HepG2 (cell line): ENCODE measurements at regions not wholly inside any gene's neighbourhood (a gene's known extent, or its start where the extent isn't known, plus 50 kb on each side); places are given as distances from the start of the nearest gene placed in this dataset.

Experiments used
- ATAC-seq: fragments of 200-7000 bp; cut with Tn5 transposase; 3 replicates; pipeline ENCODE4 v1.9.1; 2020; ENCODE audit warnings: mild to moderate bottlenecking, moderate library complexity
- BruUV-seq: library from RNA; stranded (reverse); fragments of 400-500 nt; replicated peaks from 2 replicates; lab custom pipeline; 2021; lab: Mats Ljungman, UMichigan
- CTCF ChIA-PET: fragments of 300-600 bp; formaldehyde crosslinking; extraction: SDS; loops from one replicate; lab custom pipeline; 2021; ENCODE audit warnings: low total read pairs, inconsistent platforms, low intra/inter-chr PET ratio; lab: Yijun Ruan, JAX
- POLR2A ChIA-PET: fragments of 350-600 bp; sonication (Branson Sonifier 250); formaldehyde crosslinking; loops from one replicate; lab custom pipeline; 2020; ENCODE audit warnings: antibody characterized with exemption, inconsistent platforms; lab: Yijun Ruan, JAX
- DNase-seq: peaks from one replicate; pipeline ENCODE4 v3.0.0-alpha.2; 2015; ENCODE audit warnings: low spot score
- FAIRE-seq: peaks from 3 replicates; lab custom pipeline; 2011; peaks lifted over from hg19 to GRCh38; lab: Jason Lieb, UNC
- H2AFZ ChIP-seq: one replicate; pipeline ENCODE4 v1.6.1; 2011; ENCODE audit warnings: low read length, inconsistent platforms
- H3K27ac ChIP-seq: fragments of 300-600 bp; 3 replicates; pipeline ENCODE4 v1.8.0; 2011; ENCODE audit warnings: mixed run types, mild to moderate bottlenecking, mixed read lengths, low read length, inconsistent platforms; ENCODE audit not compliant: insufficient read depth; ENCODE audit errors: extremely low read length
- H3K27me3 ChIP-seq, 2 experiments: fragments of 200-600 bp in 1 of 2; 2 replicates in 1 of 2; 3 replicates in 1 of 2; pipeline versions ENCODE4 v1.6.0 to v1.8.0; 2011; ENCODE audit warnings: low read length in 2 of 2, mild to moderate bottlenecking in 2 of 2, moderate library complexity in 2 of 2, inconsistent platforms in 1 of 2; ENCODE audit not compliant: insufficient read depth in 2 of 2, control insufficient read depth in 1 of 2
- H3K36me3 ChIP-seq, 2 experiments: fragments of 200-600 bp in 1 of 2; replicated peaks in 1 of 2; 2 replicates in 1 of 2; 3 replicates in 1 of 2; pipeline versions ENCODE4 v1.5.1 to v1.8.0; 2011; ENCODE audit warnings: low read length in 2 of 2, inconsistent platforms in 1 of 2; ENCODE audit not compliant: insufficient read depth in 2 of 2, control insufficient read depth in 1 of 2
- H3K4me1 ChIP-seq: 2 replicates; pipeline ENCODE4 v1.5.1; 2012; ENCODE audit warnings: low read length, inconsistent platforms; ENCODE audit not compliant: insufficient read depth
- H3K4me2 ChIP-seq: 2 replicates; pipeline ENCODE4 v1.6.0; 2011; ENCODE audit warnings: low read depth, low read length, inconsistent platforms
- H3K4me3 ChIP-seq, 3 experiments: fragments of 200-600 bp in 1 of 3; sonication (generic), shearing (Covaris generic) in 1 of 3; replicated peaks in 1 of 3; 2 replicates each; pipeline ENCODE4 v1.5.1; 2011 to 2016; ENCODE audit warnings: low read length in 3 of 3, inconsistent platforms in 2 of 3, low read depth in 2 of 3, mild to moderate bottlenecking in 2 of 3, control low read depth in 1 of 3, mixed read lengths in 1 of 3; ENCODE audit not compliant: insufficient read depth in 1 of 3
- H3K79me2 ChIP-seq: one replicate; pipeline ENCODE4 v1.6.1; 2011; ENCODE audit warnings: low read length, inconsistent platforms; ENCODE audit not compliant: insufficient read depth
- H3K9ac ChIP-seq: 2 replicates; pipeline ENCODE4 v1.6.0; 2011; ENCODE audit warnings: mild to moderate bottlenecking, low read depth, low read length, inconsistent platforms; ENCODE audit not compliant: insufficient read depth
- H3K9me3 ChIP-seq: 2 replicates; pipeline ENCODE4 v1.5.1; 2012; ENCODE audit warnings: mild to moderate bottlenecking, low read length
- H4K20me1 ChIP-seq: 2 replicates; pipeline ENCODE4 v1.6.0; 2011; ENCODE audit warnings: inconsistent platforms, mild to moderate bottlenecking, low read length, moderate library complexity; ENCODE audit not compliant: insufficient read depth
- HOXA3 ChIP-seq: sonication (generic); formaldehyde crosslinking; IDR thresholded peaks from 2 replicates; pipeline ENCODE4 v1.5.0; 2020; ENCODE audit warnings: missing genetic modification reagents
- RARA ChIP-seq: IDR thresholded peaks from 2 replicates; pipeline ENCODE4 v1.6.1; 2016; ENCODE audit warnings: missing genetic modification reagents, missing compliant biosample characterization
- STAG1 ChIP-seq: sonication (generic); formaldehyde crosslinking; IDR thresholded peaks from 2 replicates; pipeline ENCODE4 v1.4.0; 2020; ENCODE audit warnings: missing genetic modification reagents
- ZNF768 ChIP-seq: sonication (generic); formaldehyde crosslinking; IDR thresholded peaks from 2 replicates; pipeline ENCODE4 v1.4.0; 2020; ENCODE audit warnings: missing genetic modification reagents
- WGBS: methylation state at CpG from one replicate; pipeline ENCODE4 v1.1.6; 2017; ENCODE audit warnings: low lambda C conversion rate; 5-methylcytosine and 5-hydroxymethylcytosine counted together
- in situ Hi-C: cut with HindIII; loops from 2 replicates; pipeline ENCODE4 v1.10.0; 2017; ENCODE audit warnings: low pct_unique_long_range_greater_than_20kb; ENCODE audit not compliant: extremely low pct_ligation_motif_present
- intact Hi-C: fragments of 100-400 bp; cut with micrococcal nuclease; formaldehyde crosslinking; loops from one replicate; pipeline ENCODE4 v1.10.0; 2022; ENCODE audit not compliant: unreplicated experiment
- TF ChIP-seq, protein P1 (sequence below): sonication (generic); formaldehyde crosslinking; conservative IDR thresholded peaks from 2 replicates; pipeline ENCODE4 v1.8.1; 2023; ENCODE audit warnings: missing genetic modification reagents
- TF ChIP-seq, protein P2 (sequence below): sonication (generic); formaldehyde crosslinking; IDR thresholded peaks from 2 replicates; pipeline ENCODE4 v1.5.0; 2020; ENCODE audit warnings: missing genetic modification reagents, mild to moderate bottlenecking, borderline replicate concordance
- TF ChIP-seq, protein P3 (sequence below): sonication (generic); formaldehyde crosslinking; IDR thresholded peaks from 2 replicates; pipeline ENCODE4 v1.5.0; 2020; ENCODE audit warnings: mild to moderate bottlenecking, missing genetic modification reagents, moderate library complexity

DNA sequence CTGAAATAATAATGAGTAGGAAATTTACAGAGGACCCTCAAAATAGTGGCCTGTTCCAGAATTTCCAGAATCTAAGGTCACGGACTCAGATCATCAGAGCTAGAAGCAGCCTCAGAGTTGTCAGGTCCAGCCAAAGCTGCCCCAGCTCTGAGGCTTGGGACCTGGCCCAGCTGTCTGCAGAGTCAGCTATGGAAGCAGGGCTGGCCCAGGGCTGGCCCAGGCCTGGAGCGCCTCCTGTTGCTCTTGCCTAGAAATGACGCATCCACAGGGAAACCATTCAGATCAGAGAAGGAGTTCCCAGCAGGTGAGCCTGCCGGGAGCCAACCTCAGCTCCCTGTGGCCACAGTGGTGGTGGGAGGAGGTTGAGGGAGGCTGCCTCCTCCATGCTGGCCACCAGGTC lies 106.7 kb upstream of the ARL4C start:
- BruUV-seq: no TSS peak
- no peak for DNase-seq
- in situ Hi-C loops (no loop called here), intact Hi-C loops (no loop called here)
- H3K4me3 ChIP-seq: no peak overlapping the region
- H3K27ac ChIP-seq: no peak overlapping the region
- no peak overlapping the region for H3K4me2 ChIP-seq
- no peaks in the 10 kb centered on the region for H3K79me2 ChIP-seq
- 84% methylated on average over 3 of the region's 4 CpGs for WGBS
- no peak overlapping the region for H2AFZ ChIP-seq
- FAIRE-seq: no peak
- peaks cover 2 to 27% of the 10 kb centered on the region in 2 experiments; a peak in 3 of 5 replicates for H3K27me3 ChIP-seq
- ChIA-PET POLR2A (no interaction called here), CTCF (no interaction called here)
- H4K20me1 ChIP-seq: no peaks in the 10 kb centered on the region
- H3K9me3 ChIP-seq: no peaks in the 10 kb centered on the region
- ATAC-seq: no peak; the same call in 2 of the 3 replicates
- H3K36me3 ChIP-seq: no peaks in the 10 kb centered on the region
- H3K9ac ChIP-seq: no peak overlapping the region
- TF ChIP-seq, protein P1, sequence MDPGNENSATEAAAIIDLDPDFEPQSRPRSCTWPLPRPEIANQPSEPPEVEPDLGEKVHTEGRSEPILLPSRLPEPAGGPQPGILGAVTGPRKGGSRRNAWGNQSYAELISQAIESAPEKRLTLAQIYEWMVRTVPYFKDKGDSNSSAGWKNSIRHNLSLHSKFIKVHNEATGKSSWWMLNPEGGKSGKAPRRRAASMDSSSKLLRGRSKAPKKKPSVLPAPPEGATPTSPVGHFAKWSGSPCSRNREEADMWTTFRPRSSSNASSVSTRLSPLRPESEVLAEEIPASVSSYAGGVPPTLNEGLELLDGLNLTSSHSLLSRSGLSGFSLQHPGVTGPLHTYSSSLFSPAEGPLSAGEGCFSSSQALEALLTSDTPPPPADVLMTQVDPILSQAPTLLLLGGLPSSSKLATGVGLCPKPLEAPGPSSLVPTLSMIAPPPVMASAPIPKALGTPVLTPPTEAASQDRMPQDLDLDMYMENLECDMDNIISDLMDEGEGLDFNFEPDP (CRISPR knock-in tag): 0 out of 2 replicates have a peak, but pooled peaks have one; percentile 38
- TF ChIP-seq HOXA3 (CRISPR knock-in tag): no peak
- TF ChIP-seq STAG1 (CRISPR knock-in tag): peak; percentile 24
- TF ChIP-seq, protein P2, sequence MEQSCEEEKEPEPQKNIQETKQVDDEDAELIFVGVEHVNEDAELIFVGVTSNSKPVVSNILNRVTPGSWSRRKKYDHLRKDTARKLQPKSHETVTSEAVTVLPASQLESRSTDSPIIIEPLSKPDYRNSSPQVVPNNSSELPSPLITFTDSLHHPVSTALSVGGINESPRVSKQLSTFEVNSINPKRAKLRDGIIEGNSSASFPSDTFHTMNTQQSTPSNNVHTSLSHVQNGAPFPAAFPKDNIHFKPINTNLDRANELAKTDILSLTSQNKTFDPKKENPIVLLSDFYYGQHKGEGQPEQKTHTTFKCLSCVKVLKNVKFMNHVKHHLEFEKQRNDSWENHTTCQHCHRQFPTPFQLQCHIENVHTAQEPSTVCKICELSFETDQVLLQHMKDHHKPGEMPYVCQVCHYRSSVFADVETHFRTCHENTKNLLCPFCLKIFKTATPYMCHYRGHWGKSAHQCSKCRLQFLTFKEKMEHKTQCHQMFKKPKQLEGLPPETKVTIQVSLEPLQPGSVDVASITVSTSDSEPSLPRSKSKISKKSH: 0 out of 2 replicates have a peak, but pooled peaks have one; percentile 36
- TF ChIP-seq, protein P3, sequence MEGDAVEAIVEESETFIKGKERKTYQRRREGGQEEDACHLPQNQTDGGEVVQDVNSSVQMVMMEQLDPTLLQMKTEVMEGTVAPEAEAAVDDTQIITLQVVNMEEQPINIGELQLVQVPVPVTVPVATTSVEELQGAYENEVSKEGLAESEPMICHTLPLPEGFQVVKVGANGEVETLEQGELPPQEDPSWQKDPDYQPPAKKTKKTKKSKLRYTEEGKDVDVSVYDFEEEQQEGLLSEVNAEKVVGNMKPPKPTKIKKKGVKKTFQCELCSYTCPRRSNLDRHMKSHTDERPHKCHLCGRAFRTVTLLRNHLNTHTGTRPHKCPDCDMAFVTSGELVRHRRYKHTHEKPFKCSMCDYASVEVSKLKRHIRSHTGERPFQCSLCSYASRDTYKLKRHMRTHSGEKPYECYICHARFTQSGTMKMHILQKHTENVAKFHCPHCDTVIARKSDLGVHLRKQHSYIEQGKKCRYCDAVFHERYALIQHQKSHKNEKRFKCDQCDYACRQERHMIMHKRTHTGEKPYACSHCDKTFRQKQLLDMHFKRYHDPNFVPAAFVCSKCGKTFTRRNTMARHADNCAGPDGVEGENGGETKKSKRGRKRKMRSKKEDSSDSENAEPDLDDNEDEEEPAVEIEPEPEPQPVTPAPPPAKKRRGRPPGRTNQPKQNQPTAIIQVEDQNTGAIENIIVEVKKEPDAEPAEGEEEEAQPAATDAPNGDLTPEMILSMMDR (CRISPR knock-in tag): peak; percentile 48
- peak; percentile 36; the same call in 1 of the 2 replicates for TF ChIP-seq ZNF768 (CRISPR knock-in tag)
- no peak for TF ChIP-seq RARA
- H3K4me1 ChIP-seq: peaks cover 10% of the 10 kb centered on the region
